ENCODE measurements at regions not wholly inside any gene's neighbourhood (a gene's known extent, or its start where the extent isn't known, plus 50 kb on each side); places are given as distances from the start of the nearest gene placed in this dataset.
A peak's percentile ranks its signal among the peaks of the same experiment; 100 is the strongest.
"Not testable (repeated sequence)": the region's sequence is repeated elsewhere in the genome, so short reads cannot be mapped to it uniquely, and the experiment has no call there.

- no peak overlapping the region for H3K27ac ChIP-seq (ENCODE audit: low read length)
- ChIA-PET POLR2A (ENCODE audit: unreplicated experiment) (no interaction called here), CTCF (no interaction called here)
- no peaks in the 10 kb centered on the region for H3K36me3 ChIP-seq (ENCODE audit: low read depth, low read length)
- H3K9ac ChIP-seq (ENCODE audit: low read length), result no peak overlapping the region
- H3F3A ChIP-seq (ENCODE audit: low read length, unreplicated experiment), result no peaks in the 10 kb centered on the region
- intact Hi-C loops (cut with micrococcal nuclease), result no loop called here
- DNase-seq (no peak), ATAC-seq (peak; percentile 27; the same call in 1 of the 2 replicates)
- H3K4me1 ChIP-seq (ENCODE audit: insufficient read depth, low read length), result no peaks in the 10 kb centered on the region
- no peaks in the 10 kb centered on the region for H3K27me3 ChIP-seq (ENCODE audit: low read length)
- no peaks in the 10 kb centered on the region for H3K9me3 ChIP-seq (ENCODE audit: low read length)
- H2AFZ ChIP-seq (ENCODE audit: low read length), result no peak overlapping the region
- no peak overlapping the region for H3K4me3 ChIP-seq (ENCODE audit: low read length)
- no peak overlapping the region for H3K4me2 ChIP-seq (ENCODE audit: low read length)
- no peak for TF ChIP-seq EZH2 (IDR thresholded peaks at IDR 0.05; ENCODE audit: low read length, unreplicated experiment)
- no peak for TF ChIP-seq CTCF (conservative IDR thresholded peaks at IDR 0.05; ENCODE audit: low read depth, low read length)
- no peak for TF ChIP-seq EZH2phosphoT487 (IDR thresholded peaks at IDR 0.05; ENCODE audit: borderline replicate concordance, low read length)
- H3K9me2 ChIP-seq (replicated peaks; ENCODE audit: low read length), result no peaks in the 10 kb centered on the region
- H3K79me2 ChIP-seq (ENCODE audit: low read length), result no peaks in the 10 kb centered on the region
- BruUV-seq (replicated peaks), result no TSS peak
- no peaks in the 10 kb centered on the region for H4K20me1 ChIP-seq (ENCODE audit: low read length)
These were observed 55.4 kb downstream of the TMEM121 start for GRCh38 chr14:105581551-105582341.

DNA sequence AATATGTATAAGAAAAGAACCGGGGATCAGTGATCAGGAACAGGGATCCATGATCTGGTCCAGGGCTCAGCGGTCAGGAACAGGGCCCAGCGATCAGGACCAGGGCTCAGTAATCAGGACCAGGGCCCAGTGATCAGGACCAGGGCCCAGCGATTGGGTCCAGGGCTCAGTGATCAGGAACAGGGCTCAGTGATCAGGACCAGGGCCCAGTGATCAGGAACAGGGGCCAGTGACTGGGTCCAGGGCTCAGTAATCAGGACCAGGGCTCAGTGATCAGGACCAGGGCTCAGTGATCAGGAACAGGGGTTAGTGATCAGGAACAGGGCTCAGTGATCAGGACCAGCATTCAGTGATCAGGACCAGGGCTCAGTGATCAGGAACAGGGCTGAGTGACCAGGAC, 56.3 kb downstream of the TMEM121 start:
- TF ChIP-seq EZH2 (IDR thresholded peaks at IDR 0.05; ENCODE audit: low read length, unreplicated experiment) (no peak), CTCF (conservative IDR thresholded peaks at IDR 0.05; ENCODE audit: low read depth, low read length) (no peak), EZH2phosphoT487 (IDR thresholded peaks at IDR 0.05; ENCODE audit: borderline replicate concordance, low read length) (no peak)
- ChIA-PET CTCF (no interaction called here), POLR2A (ENCODE audit: unreplicated experiment) (no interaction called here)
- Histone ChIP-seq H3K79me2 (ENCODE audit: low read length) (no peaks in the 10 kb centered on the region), H3K9me3 (ENCODE audit: low read length) (no peaks in the 10 kb centered on the region), H3K36me3 (ENCODE audit: low read depth, low read length) (no peaks in the 10 kb centered on the region), H3K4me2 (ENCODE audit: low read length) (no peak overlapping the region), H2AFZ (ENCODE audit: low read length) (no peak overlapping the region), H3K4me1 (ENCODE audit: insufficient read depth, low read length) (no peaks in the 10 kb centered on the region), H3K9me2 (replicated peaks; ENCODE audit: low read length) (no peaks in the 10 kb centered on the region), H3K27ac (ENCODE audit: low read length) (no peak overlapping the region), H4K20me1 (ENCODE audit: low read length) (no peaks in the 10 kb centered on the region), H3K27me3 (ENCODE audit: low read length) (no peaks in the 10 kb centered on the region), H3K9ac (ENCODE audit: low read length) (no peak overlapping the region), H3K4me3 (ENCODE audit: low read length) (no peak overlapping the region), H3F3A (ENCODE audit: low read length, unreplicated experiment) (no peaks in the 10 kb centered on the region)
- no peak for DNase-seq
- no TSS peak for BruUV-seq (replicated peaks)
- intact Hi-C loops (cut with micrococcal nuclease), result no loop called here
- no peak for ATAC-seq

GRCh38 chr14:105583914-105584313, 57.5 kb downstream of the TMEM121 start:
- H3K9me2 ChIP-seq (replicated peaks; ENCODE audit: low read length); H4K20me1 ChIP-seq (ENCODE audit: low read length); intact Hi-C loops (cut with micrococcal nuclease); H3K4me1 ChIP-seq (ENCODE audit: insufficient read depth, low read length); H3K79me2 ChIP-seq (ENCODE audit: low read length); H3K9ac ChIP-seq (ENCODE audit: low read length); H3K27ac ChIP-seq (ENCODE audit: low read length); H2AFZ ChIP-seq (ENCODE audit: low read length); H3F3A ChIP-seq (ENCODE audit: low read length, unreplicated experiment); H3K36me3 ChIP-seq (ENCODE audit: low read depth, low read length); H3K27me3 ChIP-seq (ENCODE audit: low read length); BruUV-seq (replicated peaks); ATAC-seq; H3K9me3 ChIP-seq (ENCODE audit: low read length); DNase-seq; H3K4me2 ChIP-seq (ENCODE audit: low read length); POLR2A ChIA-PET (ENCODE audit: unreplicated experiment); H3K4me3 ChIP-seq (ENCODE audit: low read length); CTCF ChIA-PET: not testable (repeated sequence)

DNA sequence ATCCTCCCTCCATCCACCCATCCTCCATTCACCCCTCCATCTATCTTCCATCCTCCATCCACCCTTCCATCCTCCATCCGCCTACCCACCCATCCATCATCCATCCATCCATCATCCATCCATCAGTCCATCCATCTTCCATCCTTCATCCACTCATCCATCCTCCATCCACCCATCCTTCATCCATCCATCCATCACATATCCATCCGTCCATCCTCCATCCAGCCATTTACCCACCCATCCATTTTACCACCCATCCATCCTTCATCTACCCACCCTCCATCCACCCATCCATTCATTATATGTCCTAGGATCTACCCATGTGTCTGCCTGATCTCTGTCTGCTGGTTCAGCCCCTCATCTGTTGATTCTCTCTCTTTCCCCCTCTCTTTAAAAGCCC, 58.9 kb downstream of the TMEM121 start:
- POLR2A ChIA-PET (ENCODE audit: unreplicated experiment); CTCF ChIA-PET; H3K27ac ChIP-seq (ENCODE audit: low read length); DNase-seq; H2AFZ ChIP-seq (ENCODE audit: low read length); H3K9me2 ChIP-seq (replicated peaks; ENCODE audit: low read length); H4K20me1 ChIP-seq (ENCODE audit: low read length); H3K4me3 ChIP-seq (ENCODE audit: low read length); H3K9ac ChIP-seq (ENCODE audit: low read length); intact Hi-C loops (cut with micrococcal nuclease); H3F3A ChIP-seq (ENCODE audit: low read length, unreplicated experiment); H3K4me2 ChIP-seq (ENCODE audit: low read length); H3K9me3 ChIP-seq (ENCODE audit: low read length); BruUV-seq (replicated peaks); ATAC-seq; H3K36me3 ChIP-seq (ENCODE audit: low read depth, low read length); H3K27me3 ChIP-seq (ENCODE audit: low read length); H3K4me1 ChIP-seq (ENCODE audit: insufficient read depth, low read length); H3K79me2 ChIP-seq (ENCODE audit: low read length): not testable (repeated sequence)

DNA sequence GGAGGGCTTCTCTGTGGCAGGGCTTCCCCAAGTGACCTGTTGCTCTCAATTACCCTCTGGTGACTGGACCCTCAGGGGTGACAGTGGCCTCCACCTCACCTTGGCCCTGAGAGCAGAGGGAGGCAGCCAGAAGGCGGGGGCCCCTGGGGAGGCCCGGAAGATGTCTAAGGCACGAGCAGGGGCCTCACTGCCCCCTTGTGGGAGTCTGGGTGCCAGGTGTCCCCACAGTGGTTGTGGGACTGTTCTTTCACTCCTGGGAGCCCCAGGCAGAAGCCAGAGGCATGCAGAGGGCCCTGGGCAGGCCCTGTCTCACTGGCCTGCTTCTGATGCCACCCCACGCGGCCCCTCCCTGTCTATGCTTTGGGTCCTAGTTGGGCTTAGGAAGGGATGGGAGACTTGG, 59.3 kb downstream of the TMEM121 start:
- H3K4me1 ChIP-seq (ENCODE audit: insufficient read depth, low read length); CTCF ChIA-PET; H2AFZ ChIP-seq (ENCODE audit: low read length); H3F3A ChIP-seq (ENCODE audit: low read length, unreplicated experiment); H3K36me3 ChIP-seq (ENCODE audit: low read depth, low read length); H3K9me3 ChIP-seq (ENCODE audit: low read length); H3K9me2 ChIP-seq (replicated peaks; ENCODE audit: low read length); intact Hi-C loops (cut with micrococcal nuclease); BruUV-seq (replicated peaks); H3K79me2 ChIP-seq (ENCODE audit: low read length); H3K9ac ChIP-seq (ENCODE audit: low read length); POLR2A ChIA-PET (ENCODE audit: unreplicated experiment); H3K4me2 ChIP-seq (ENCODE audit: low read length); DNase-seq; ATAC-seq; H3K27ac ChIP-seq (ENCODE audit: low read length); H3K4me3 ChIP-seq (ENCODE audit: low read length); H4K20me1 ChIP-seq (ENCODE audit: low read length); H3K27me3 ChIP-seq (ENCODE audit: low read length): not testable (repeated sequence)
